ENCODE measurements at regions not wholly inside any gene's neighbourhood (a gene's known extent, or its start where the extent isn't known, plus 50 kb on each side); places are given as distances from the start of the nearest gene placed in this dataset.

DNA sequence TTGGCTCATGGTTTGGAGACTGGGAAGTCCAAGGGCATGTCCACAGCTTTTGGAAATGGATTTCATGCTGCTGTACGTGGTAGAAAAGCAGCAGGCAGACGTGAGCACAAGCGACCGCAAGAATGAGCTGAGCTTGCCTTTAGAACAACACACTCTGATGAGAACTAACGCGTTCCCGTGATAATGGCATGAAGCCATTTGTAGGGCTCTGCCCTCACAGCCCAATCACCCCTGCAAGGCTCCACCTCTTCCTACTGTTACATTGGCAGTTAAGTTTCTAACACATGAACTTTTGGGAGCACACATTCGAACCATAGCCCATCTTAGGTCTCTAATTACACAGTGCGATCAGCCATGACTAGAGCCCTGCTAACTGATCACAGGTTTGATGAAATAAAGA is 107.5 kb upstream of the TMEM170B start:
- peaks cover 41% of the 10 kb centered on the region for H3K4me1 ChIP-seq (ENCODE audit: control insufficient read depth, insufficient read depth, low read length)

More for the DNA sequence above, 107.5 kb upstream of the TMEM170B start:
- Histone ChIP-seq H3K9me1 (ENCODE audit: insufficient read depth, low read length) (peaks cover 27% of the 10 kb centered on the region), H2BK120ac (ENCODE audit: low read depth, low read length) (peak overlapping the region; percentile 17), H3K9ac (ENCODE audit: low read depth, low read length) (no peak overlapping the region), H2AK9ac (replicated peaks; ENCODE audit: low read depth, low read length, poor library complexity) (no peak overlapping the region), H3K79me1 (ENCODE audit: low read depth in 1 of 2, low read length in 2 of 2) (no peaks in the 10 kb centered on the region), H3K9me3 (ENCODE audit: control insufficient read depth, insufficient read depth, low read length) (no peaks in the 10 kb centered on the region), H2BK5ac (ENCODE audit: low read depth, low read length, poor library complexity, severe bottlenecking) (no peak overlapping the region), H3K36me3 (ENCODE audit: control insufficient read depth, insufficient read depth, low read length) (no peaks in the 10 kb centered on the region), H3K4ac (ENCODE audit: low read depth, low read length) (peak overlapping the region; percentile 8), H4K5ac (ENCODE audit: low read depth, low read length) (no peak overlapping the region), H3K14ac (replicated peaks; ENCODE audit: low read depth, low read length) (no peak overlapping the region; the same call in 1 of the 2 replicates), H4K91ac (ENCODE audit: insufficient read depth, low read depth, low read length) (peak overlapping the region; percentile 0; the same call in 1 of the 2 replicates), H3K18ac (ENCODE audit: low read depth, low read length) (peak overlapping the region; percentile 5; the same call in 1 of the 2 replicates), H3K27ac (ENCODE audit: insufficient read depth, low read length) (no peak overlapping the region), H3K4me2 (ENCODE audit: low read depth, low read length) (no peak overlapping the region), H2BK20ac (ENCODE audit: low read depth, low read length) (peak overlapping the region; percentile 45; the same call in 1 of the 2 replicates), H3K4me3 (ENCODE audit: insufficient read depth, low read depth, low read length) (no peak overlapping the region), H3K27me3 (ENCODE audit: control insufficient read depth, insufficient read depth, low read length) (no peaks in the 10 kb centered on the region), H2AFZ (replicated peaks; ENCODE audit: low read length, poor library complexity) (no peak overlapping the region), H3K56ac (ENCODE audit: extremely low read depth, insufficient read depth, low read length) (no peak overlapping the region), H2AK5ac (ENCODE audit: low read depth, low read length) (peak overlapping the region; percentile 79; the same call in 1 of the 2 replicates), H4K8ac (ENCODE audit: low read depth in 2 of 2, low read length in 2 of 2) (peak overlapping the region in 1 of 2 experiments; percentile 10; a peak in 2 of 4 replicates), H3K23ac (ENCODE audit: low read depth, low read length) (no peak overlapping the region), H2BK15ac (ENCODE audit: low read depth, low read length) (peak overlapping the region; percentile 60; the same call in 2 of the 3 replicates), H4K20me1 (ENCODE audit: insufficient read depth, low read length) (no peaks in the 10 kb centered on the region)
- 93% methylated on average over 7 of the region's 9 CpGs; no CpG with 5 or more reads in 1 of the 2 experiments for WGBS, 2 experiments (ENCODE audit: extremely low coverage in 2 of 2, insufficient read length in 1 of 2)
- dilution Hi-C loops (cut with HindIII; ENCODE audit: low sequenced_read_pairs, unreplicated experiment) (no loop called here), in situ Hi-C loops (cut with MboI; ENCODE audit: low sequenced_read_pairs) (no loop called here), intact Hi-C loops (cut with micrococcal nuclease) (loop anchor here (5.0 kb wide), 2 partner anchors 158 to 288 kb away; no protein-coding TSS in a partner anchor)
- BruUV-seq (replicated peaks): no TSS peak
- ChIA-PET CTCF (interaction anchor here (0.6 to 1.7 kb wide), 2 partner anchors 25 to 66 kb away, joined by 3 to 9 read pairs; no protein-coding TSS in a partner anchor), POLR2A (ENCODE audit: unreplicated experiment) (interaction anchor here (0.8 kb wide), 1 partner anchor 198 kb away, joined by 3 read pairs; the partner anchor contains the start of gene NEDD9)
- DNase-seq (no peak), ATAC-seq (ENCODE audit: low read depth) (no peak)
- TF ChIP-seq BHLHE40 (IDR thresholded peaks at IDR 0.05; ENCODE audit: low read depth, low read length): no peak
- no peak for TF ChIP-seq RFX5 (IDR thresholded peaks at IDR 0.05; ENCODE audit: low read depth, low read length)
- TF ChIP-seq ELK1 (IDR thresholded peaks at IDR 0.05; ENCODE audit: borderline replicate concordance, low read depth, low read length): no peak
- TF ChIP-seq, protein P1, sequence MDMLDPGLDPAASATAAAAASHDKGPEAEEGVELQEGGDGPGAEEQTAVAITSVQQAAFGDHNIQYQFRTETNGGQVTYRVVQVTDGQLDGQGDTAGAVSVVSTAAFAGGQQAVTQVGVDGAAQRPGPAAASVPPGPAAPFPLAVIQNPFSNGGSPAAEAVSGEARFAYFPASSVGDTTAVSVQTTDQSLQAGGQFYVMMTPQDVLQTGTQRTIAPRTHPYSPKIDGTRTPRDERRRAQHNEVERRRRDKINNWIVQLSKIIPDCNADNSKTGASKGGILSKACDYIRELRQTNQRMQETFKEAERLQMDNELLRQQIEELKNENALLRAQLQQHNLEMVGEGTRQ (IDR thresholded peaks at IDR 0.05; ENCODE audit: low read depth, low read length): no peak
- no peak for TF ChIP-seq SMC3 (IDR thresholded peaks at IDR 0.05; ENCODE audit: low read depth, low read length)
- no peak for TF ChIP-seq CEBPB (IDR thresholded peaks at IDR 0.05; ENCODE audit: low read depth, low read length)
- no peak for TF ChIP-seq MAFK (IDR thresholded peaks at IDR 0.05; ENCODE audit: low read depth, low read length)
- TF ChIP-seq CHD1 (IDR thresholded peaks at IDR 0.05; ENCODE audit: low read depth, low read length): no peak
- no peak for TF ChIP-seq RAD21 (IDR thresholded peaks at IDR 0.05; ENCODE audit: low read length)
- TF ChIP-seq CTCF (conservative IDR thresholded peaks at IDR 0.05; ENCODE audit: low read depth, low read length): no peak
- no peak for TF ChIP-seq MAZ (IDR thresholded peaks at IDR 0.05; ENCODE audit: borderline replicate concordance, low read depth, low read length)
- TF ChIP-seq FOS (IDR thresholded peaks at IDR 0.05; ENCODE audit: low read depth, low read length): no peak
- TF ChIP-seq POLR2A (IDR thresholded peaks at IDR 0.05; ENCODE audit: low read depth, low read length): no peak
- no peak for TF ChIP-seq NFE2L2 (IDR thresholded peaks at IDR 0.05; ENCODE audit: low read depth, low read length)
